IPS-18c (cell line): ENCODE measurements at regions not wholly inside any gene's neighbourhood (a gene's known extent, or its start where the extent isn't known, plus 50 kb on each side); places are given as distances from the start of the nearest gene placed in this dataset.
"Not testable (repeated sequence)": the region's sequence is repeated elsewhere in the genome, so short reads cannot be mapped to it uniquely, and the experiment has no call there.

Experiments
- H3K4me3 ChIP-seq: 2 replicates; pipeline ENCODE4 v1.7.0; 2013; ENCODE audit warnings: low read depth, mild to moderate bottlenecking, low read length, moderate library complexity; ENCODE audit not compliant: insufficient read depth
- H3K9me3 ChIP-seq: one replicate; pipeline ENCODE4 v1.6.1; 2013; ENCODE audit warnings: mild to moderate bottlenecking, low read length, moderate library complexity; ENCODE audit not compliant: control insufficient read depth, insufficient read depth

GRCh38 chr3:118806423-118806822 lies 228.2 kb downstream of the IGSF11 start:
- H3K9me3 ChIP-seq: no peaks in the 10 kb centered on the region
- no peak overlapping the region for H3K4me3 ChIP-seq

- H3K9me3 ChIP-seq, H3K4me3 ChIP-seq: not testable (repeated sequence)
These were observed 227.3 kb downstream of the IGSF11 start for GRCh38 chr3:118807349-118807748.

GRCh38 chr3:118808723-118809122 lies 225.9 kb downstream of the IGSF11 start:
- Histone ChIP-seq H3K4me3 (no peak overlapping the region), H3K9me3 (no peaks in the 10 kb centered on the region)

- Histone ChIP-seq H3K4me3 (no peak overlapping the region), H3K9me3 (no peaks in the 10 kb centered on the region)
These were observed 224.7 kb downstream of the IGSF11 start for GRCh38 chr3:118809696-118810498.

- Histone ChIP-seq H3K9me3 (no peaks in the 10 kb centered on the region), H3K4me3 (no peak overlapping the region)
These were observed 224.1 kb downstream of the IGSF11 start for GRCh38 chr3:118810499-118811035.

GRCh38 chr3:118811236-118811732 lies 223.4 kb downstream of the IGSF11 start:
- Histone ChIP-seq H3K9me3 (no peaks in the 10 kb centered on the region), H3K4me3 (no peak overlapping the region)

- Histone ChIP-seq H3K4me3 (no peak overlapping the region), H3K9me3 (no peaks in the 10 kb centered on the region)
These were observed 221.2 kb downstream of the IGSF11 start for GRCh38 chr3:118813472-118813871.

GRCh38 chr3:118817748-118818165 lies 216.9 kb downstream of the IGSF11 start:
- no peaks in the 10 kb centered on the region for H3K9me3 ChIP-seq
- no peak overlapping the region for H3K4me3 ChIP-seq

- Histone ChIP-seq H3K9me3 (no peaks in the 10 kb centered on the region), H3K4me3 (no peak overlapping the region)
These were observed 216.3 kb downstream of the IGSF11 start for GRCh38 chr3:118818386-118818785.

- Histone ChIP-seq H3K9me3 (no peaks in the 10 kb centered on the region), H3K4me3 (no peak overlapping the region)
These were observed 211.0 kb downstream of the IGSF11 start for GRCh38 chr3:118823626-118824025.

GRCh38 chr3:118827446-118827845 lies 207.2 kb downstream of the IGSF11 start:
- Histone ChIP-seq H3K9me3 (no peaks in the 10 kb centered on the region), H3K4me3 (no peak overlapping the region)

GRCh38 chr3:118828351-118828750 lies 206.3 kb downstream of the IGSF11 start:
- Histone ChIP-seq H3K9me3 (no peaks in the 10 kb centered on the region), H3K4me3 (no peak overlapping the region)

- no peaks in the 10 kb centered on the region for H3K9me3 ChIP-seq
- H3K4me3 ChIP-seq: no peak overlapping the region
These were observed 201.6 kb downstream of the IGSF11 start for GRCh38 chr3:118833075-118833474.

- Histone ChIP-seq H3K9me3 (peaks cover 7% of the 10 kb centered on the region), H3K4me3 (no peak overlapping the region)
These were observed 195.8 kb downstream of the IGSF11 start for GRCh38 chr3:118838871-118839270.

- Histone ChIP-seq H3K4me3 (no peak overlapping the region), H3K9me3 (peaks cover 8% of the 10 kb centered on the region)
These were observed 192.3 kb downstream of the IGSF11 start for GRCh38 chr3:118842147-118842863.

GRCh38 chr3:118846176-118846575 lies 188.5 kb downstream of the IGSF11 start:
- Histone ChIP-seq H3K9me3 (peaks cover 6% of the 10 kb centered on the region), H3K4me3 (no peak overlapping the region)
